RWPE1 (cell line): ENCODE measurements at regions not wholly inside any gene's neighbourhood (a gene's known extent, or its start where the extent isn't known, plus 50 kb on each side); places are given as distances from the start of the nearest gene placed in this dataset.
A peak's percentile ranks its signal among the peaks of the same experiment; 100 is the strongest.
"Not testable (repeated sequence)": the region's sequence is repeated elsewhere in the genome, so short reads cannot be mapped to it uniquely, and the experiment has no call there.

ENCODE experiments used
- CTCF ChIA-PET: fragments of 350-600 bp; sonication (Branson Sonifier 250); formaldehyde crosslinking; extraction: SDS; loops from one replicate; lab custom pipeline; 2021; lab: Yijun Ruan, JAX
- POLR2A ChIA-PET: fragments of 400-600 bp; formaldehyde crosslinking; extraction: SDS; loops from one replicate; lab custom pipeline; 2020; ENCODE audit warnings: antibody characterized with exemption; ENCODE audit not compliant: low non-redundant PET; lab: Yijun Ruan, JAX
- DNase-seq: peaks from one replicate; pipeline ENCODE4 v3.0.0; 2012; ENCODE audit warnings: low spot score
- H3K27ac ChIP-seq: fragments of 450-650 bp; 2 replicates; pipeline ENCODE4 v1.5.1; 2017
- TF ChIP-seq, protein P1 (sequence below): fragments of 450-650 bp; conservative IDR thresholded peaks from 2 replicates; pipeline ENCODE4 v1.5.1; 2017; ENCODE audit warnings: low read depth, mild to moderate bottlenecking

DNA sequence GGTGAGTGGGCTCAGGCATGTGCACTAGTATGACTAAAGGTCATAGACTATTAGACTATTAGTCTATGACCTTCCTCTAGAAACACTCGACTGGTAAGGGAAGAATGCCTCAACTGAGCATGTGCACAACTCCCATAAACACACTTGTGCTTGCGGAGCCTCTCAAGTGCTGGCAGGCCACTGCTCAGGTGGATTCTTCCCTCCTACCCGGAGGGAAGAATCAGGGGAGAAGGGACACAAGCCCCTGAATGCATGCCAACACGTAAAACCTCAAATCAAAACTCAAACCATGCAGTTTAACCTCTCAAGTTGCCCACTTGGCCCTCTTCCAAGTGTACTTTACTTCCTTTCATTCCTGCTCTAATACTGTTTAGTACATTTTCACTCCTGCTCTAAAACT lies 287.6 kb upstream of the SGCG start:
- H3K27ac ChIP-seq: no peak overlapping the region
- TF ChIP-seq, protein P1, sequence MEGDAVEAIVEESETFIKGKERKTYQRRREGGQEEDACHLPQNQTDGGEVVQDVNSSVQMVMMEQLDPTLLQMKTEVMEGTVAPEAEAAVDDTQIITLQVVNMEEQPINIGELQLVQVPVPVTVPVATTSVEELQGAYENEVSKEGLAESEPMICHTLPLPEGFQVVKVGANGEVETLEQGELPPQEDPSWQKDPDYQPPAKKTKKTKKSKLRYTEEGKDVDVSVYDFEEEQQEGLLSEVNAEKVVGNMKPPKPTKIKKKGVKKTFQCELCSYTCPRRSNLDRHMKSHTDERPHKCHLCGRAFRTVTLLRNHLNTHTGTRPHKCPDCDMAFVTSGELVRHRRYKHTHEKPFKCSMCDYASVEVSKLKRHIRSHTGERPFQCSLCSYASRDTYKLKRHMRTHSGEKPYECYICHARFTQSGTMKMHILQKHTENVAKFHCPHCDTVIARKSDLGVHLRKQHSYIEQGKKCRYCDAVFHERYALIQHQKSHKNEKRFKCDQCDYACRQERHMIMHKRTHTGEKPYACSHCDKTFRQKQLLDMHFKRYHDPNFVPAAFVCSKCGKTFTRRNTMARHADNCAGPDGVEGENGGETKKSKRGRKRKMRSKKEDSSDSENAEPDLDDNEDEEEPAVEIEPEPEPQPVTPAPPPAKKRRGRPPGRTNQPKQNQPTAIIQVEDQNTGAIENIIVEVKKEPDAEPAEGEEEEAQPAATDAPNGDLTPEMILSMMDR: no peak
- ChIA-PET POLR2A (no interaction called here), CTCF (no interaction called here)
- DNase-seq: no peak

DNA sequence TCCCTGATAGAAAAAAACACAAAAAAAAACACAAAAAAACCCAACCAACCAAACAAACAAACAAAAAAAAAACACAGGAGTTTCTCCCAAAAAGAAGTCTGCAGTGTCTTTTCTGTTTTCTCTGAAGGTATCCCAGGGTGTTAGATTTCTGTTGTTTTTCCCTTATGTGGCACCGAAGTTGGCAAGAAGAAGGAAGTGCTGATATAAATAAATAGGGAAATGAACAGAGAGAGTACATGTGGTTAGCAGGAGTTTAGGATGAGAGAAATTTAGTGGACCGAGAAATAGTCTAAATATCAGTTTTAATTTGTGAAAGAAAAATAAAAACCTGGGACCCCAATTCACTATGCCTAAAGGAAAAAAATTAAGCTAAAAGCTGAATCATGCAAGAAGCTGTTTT lies 287.0 kb upstream of the SGCG start:
- TF ChIP-seq, protein P1: no peak
- DNase-seq: no peak

DNA sequence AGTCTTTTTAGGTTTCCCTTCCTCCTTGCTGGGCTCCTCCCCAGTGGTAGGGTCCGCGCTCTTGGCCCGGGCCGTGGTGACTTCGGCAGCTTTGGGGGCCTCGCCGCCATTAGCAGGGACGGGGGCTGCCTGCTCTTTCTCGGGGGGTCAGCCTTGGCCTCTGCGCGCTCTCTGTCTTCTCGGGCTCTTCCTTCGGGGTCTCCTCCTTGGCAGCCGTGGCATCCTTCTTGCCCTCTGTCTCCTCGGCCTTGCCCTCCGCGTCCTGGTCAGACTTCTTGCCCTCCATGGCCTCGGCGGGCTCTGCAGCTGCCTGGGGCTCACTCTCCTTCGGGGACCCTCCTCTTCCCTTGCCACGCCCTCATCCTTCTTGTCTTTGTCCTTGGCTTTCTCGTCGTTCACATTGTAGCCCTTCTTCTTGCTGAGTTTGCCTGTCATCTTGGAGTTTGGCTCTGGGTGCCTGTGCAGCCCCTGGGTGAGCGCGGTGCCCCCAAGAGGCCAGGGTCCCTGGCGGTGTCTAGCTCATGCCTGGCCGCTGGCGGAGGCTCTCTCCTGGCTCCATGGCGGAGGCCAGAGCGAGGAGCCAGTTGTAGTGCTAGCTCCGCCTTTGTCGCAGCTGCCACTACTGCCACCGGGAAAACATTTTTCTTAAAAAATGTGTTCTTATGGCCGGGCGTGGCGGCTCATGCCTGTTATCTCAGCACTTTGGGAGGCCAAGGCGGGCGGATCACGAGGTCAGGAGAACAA lies 283.0 kb upstream of the SGCG start:
- TF ChIP-seq, protein P1: no peak
- ChIA-PET POLR2A (no interaction called here), CTCF (no interaction called here)
- DNase-seq: no peak
- H3K27ac ChIP-seq: no peak overlapping the region

More for the DNA sequence above, 287.0 kb upstream of the SGCG start:
- ChIA-PET CTCF (no interaction called here), POLR2A (no interaction called here)
- no peak overlapping the region for H3K27ac ChIP-seq

DNA sequence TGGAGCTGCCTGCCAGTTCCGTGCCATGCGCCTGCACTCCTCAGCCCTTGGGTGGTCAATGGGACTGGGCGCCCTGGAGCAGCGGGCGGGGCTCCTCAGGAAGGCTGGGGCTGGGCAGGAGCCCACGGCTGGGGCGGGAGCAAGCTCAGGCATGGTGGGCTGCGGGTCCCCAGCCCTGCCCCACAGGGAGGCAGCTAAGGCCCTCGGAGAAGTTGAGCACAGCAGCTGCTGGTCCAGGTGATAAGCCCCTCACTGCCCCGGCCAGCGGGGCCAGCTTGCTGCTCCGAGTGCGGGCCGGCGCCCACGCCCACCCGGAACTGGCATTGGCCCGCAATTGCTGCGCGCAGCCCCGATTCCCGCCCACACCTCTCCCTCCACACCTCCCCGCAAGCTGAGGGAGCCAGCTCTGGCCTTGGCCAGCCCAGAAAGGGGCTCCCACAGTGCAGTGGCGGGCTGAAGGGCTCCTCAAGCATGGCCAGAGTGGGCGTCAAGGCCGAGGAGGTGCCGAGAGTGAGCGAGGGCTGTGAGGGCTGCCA lies 280.3 kb upstream of the SGCG start:
- H3K27ac ChIP-seq, DNase-seq, POLR2A ChIA-PET: not testable (repeated sequence)
- CTCF ChIA-PET: interaction anchor here (0.7 kb wide), 1 partner anchor 120 kb away, joined by 4 read pairs; no protein-coding TSS in a partner anchor

DNA sequence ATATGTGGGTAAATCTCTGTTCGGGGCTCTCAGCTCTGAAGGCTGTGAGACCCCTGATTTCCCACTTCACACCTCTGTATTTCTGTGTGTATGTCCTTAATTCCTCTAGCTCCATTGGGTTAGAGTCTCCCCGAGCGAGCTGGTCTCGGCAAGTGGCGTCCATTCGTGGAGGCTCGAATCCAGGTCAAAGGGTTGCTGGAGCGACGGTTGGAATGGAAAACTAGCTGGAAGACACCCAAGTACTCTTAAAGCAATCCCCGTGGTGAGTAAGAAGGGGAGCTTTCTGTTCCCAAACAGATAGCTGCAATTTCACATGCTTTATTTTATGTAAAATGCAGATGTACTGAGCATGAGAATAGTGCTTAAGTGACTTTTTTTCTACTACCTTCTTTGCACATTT lies 277.5 kb upstream of the SGCG start:
- no peak for DNase-seq
- POLR2A ChIA-PET: no interaction called here
- TF ChIP-seq, protein P1: no peak
- CTCF ChIA-PET: interaction anchor here (0.6 kb wide), 1 partner anchor 1057 kb away, joined by 4 read pairs; no protein-coding TSS in a partner anchor
- no peak overlapping the region for H3K27ac ChIP-seq

DNA sequence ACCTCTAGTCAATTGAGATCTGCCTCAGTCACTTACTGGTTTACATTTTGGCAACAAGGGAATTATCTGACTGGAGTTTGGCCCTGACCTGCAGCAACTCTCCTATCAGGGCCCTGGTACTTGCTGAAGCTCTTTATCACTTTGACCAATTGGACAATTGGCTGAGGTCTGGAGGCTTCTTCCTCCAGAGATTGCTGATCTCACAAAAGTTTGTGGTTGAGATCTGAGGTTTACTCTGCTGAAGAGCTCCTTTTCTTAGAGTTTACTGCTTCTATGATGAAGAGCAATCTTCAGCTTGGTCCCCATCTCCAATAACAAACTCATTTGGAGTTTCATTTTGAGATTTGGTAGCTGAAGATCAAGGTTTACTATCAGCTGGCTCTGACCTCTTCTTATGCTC lies 276.9 kb upstream of the SGCG start:
- H3K27ac ChIP-seq: no peak overlapping the region
- TF ChIP-seq, protein P1: no peak
- DNase-seq: no peak
- POLR2A ChIA-PET: no interaction called here
- CTCF ChIA-PET: no interaction called here

DNA sequence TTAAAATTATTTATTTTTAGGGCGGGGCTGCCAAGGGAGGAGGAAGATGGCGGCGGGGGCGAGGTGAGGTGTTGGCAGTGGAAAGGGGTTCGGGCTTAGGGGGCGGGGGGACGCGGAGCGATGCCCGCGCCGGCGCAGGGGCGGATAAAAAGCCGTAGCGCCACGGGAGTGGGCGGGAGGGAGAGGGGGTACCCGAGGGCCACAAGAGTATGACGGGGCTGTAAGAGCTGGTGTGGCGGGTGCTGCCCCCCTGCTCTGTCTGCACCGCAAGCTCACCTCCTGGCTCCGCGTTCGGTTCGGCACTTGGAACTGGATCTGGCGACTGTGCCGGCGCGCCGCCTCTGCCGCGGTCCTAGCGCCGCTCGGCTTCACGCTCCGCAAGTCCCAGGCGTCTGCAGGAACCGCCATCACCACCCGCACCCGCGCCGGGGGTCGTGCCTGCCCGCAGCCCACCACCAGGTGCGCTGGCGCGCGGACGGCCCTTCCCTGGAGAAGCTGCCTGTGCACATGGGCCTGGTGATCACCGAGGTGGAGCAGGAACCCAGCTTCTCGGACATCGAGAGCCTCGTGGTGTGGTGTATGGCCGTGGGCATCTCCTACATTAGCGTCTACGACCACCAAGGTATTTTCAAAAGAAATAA lies 265.2 kb upstream of the SGCG start:
- peak; percentile 23 for DNase-seq
- no peak overlapping the region for H3K27ac ChIP-seq
- TF ChIP-seq, protein P1: no peak
- ChIA-PET CTCF (no interaction called here), POLR2A (no interaction called here)

DNA sequence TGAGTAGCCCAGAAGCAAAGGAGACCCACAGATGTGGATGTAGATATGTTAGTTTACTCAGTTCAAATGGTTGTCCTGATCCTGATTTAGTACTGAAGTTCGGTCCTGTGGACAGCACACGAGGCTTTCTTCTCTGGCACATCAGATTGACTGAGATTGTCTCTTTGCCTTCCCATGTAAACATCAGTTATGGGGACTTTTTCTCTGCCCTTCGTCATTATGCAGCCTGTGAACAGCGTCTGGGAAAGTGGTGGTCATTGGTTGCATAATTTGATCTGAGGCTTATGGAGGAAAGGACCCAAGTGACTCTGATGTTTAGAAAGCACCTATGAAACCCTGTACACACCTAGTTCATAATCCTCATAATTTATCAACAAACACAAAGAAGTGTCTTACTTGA lies 264.5 kb upstream of the SGCG start:
- DNase-seq, CTCF ChIA-PET, H3K27ac ChIP-seq, POLR2A ChIA-PET: not testable (repeated sequence)
